Stimulated activated CD8-positive, alpha-beta memory T cell treated with anti-CD3 and anti-CD28 coated beads, Interleukin-4, amount 100 ng/mL, for 48 hours (primary cell): ENCODE measurements at regions not wholly inside any gene's neighbourhood (a gene's known extent, or its start where the extent isn't known, plus 50 kb on each side); places are given as distances from the start of the nearest gene placed in this dataset.

Experiments used
- DNase-seq: peaks from one replicate; pipeline ENCODE4 v3.0.0-alpha.2; 2020

GRCh38 chr1:61627365-61627764 lies 97.6 kb downstream of the TM2D1 start:
- no peak for DNase-seq

GRCh38 chr1:61626816-61627215 lies 98.1 kb downstream of the TM2D1 start:
- no peak for DNase-seq

- no peak for DNase-seq
These were observed 101.1 kb downstream of the TM2D1 start for GRCh38 chr1:61623852-61624251.

GRCh38 chr1:61620536-61620935 lies 104.4 kb downstream of the TM2D1 start:
- no peak for DNase-seq

GRCh38 chr1:61618755-61619154 lies 106.2 kb downstream of the TM2D1 start:
- no peak for DNase-seq

- DNase-seq, result no peak
These were observed 106.7 kb downstream of the TM2D1 start for GRCh38 chr1:61618193-61618592.

- no peak for DNase-seq
These were observed 108.1 kb downstream of the TM2D1 start for GRCh38 chr1:61616830-61617229.

- DNase-seq, result no peak
These were observed 112.3 kb downstream of the TM2D1 start for GRCh38 chr1:61612602-61613001.

- DNase-seq, result no peak
These were observed 115.9 kb downstream of the TM2D1 start for GRCh38 chr1:61609040-61609439.

- DNase-seq, result no peak
These were observed 117.5 kb downstream of the TM2D1 start for GRCh38 chr1:61607448-61607847.

GRCh38 chr1:61606448-61607312 lies 118.3 kb downstream of the TM2D1 start:
- no peak for DNase-seq

GRCh38 chr1:61605607-61606321 lies 119.2 kb downstream of the TM2D1 start:
- DNase-seq, result no peak

GRCh38 chr1:61604684-61605083 lies 120.3 kb downstream of the TM2D1 start:
- no peak for DNase-seq

- DNase-seq, result no peak
These were observed 120.7 kb downstream of the TM2D1 start for GRCh38 chr1:61604261-61604660.

- no peak for DNase-seq
These were observed 122.3 kb downstream of the TM2D1 start for GRCh38 chr1:61602663-61603062.

GRCh38 chr1:61597601-61598000 lies 127.3 kb downstream of the TM2D1 start:
- no peak for DNase-seq

- DNase-seq, result no peak
These were observed 131.6 kb downstream of the TM2D1 start for GRCh38 chr1:61593331-61593730.

GRCh38 chr1:61591351-61591750 lies 133.6 kb downstream of the TM2D1 start:
- no peak for DNase-seq

GRCh38 chr1:61588736-61589672 lies 135.9 kb downstream of the TM2D1 start:
- peak; percentile 74 for DNase-seq

GRCh38 chr1:61585714-61586113 lies 139.2 kb downstream of the TM2D1 start:
- no peak for DNase-seq

- DNase-seq, result no peak
These were observed 141.2 kb downstream of the TM2D1 start for GRCh38 chr1:61583703-61584102.

GRCh38 chr1:61581251-61581650 lies 143.7 kb downstream of the TM2D1 start:
- DNase-seq, result no peak

GRCh38 chr1:61580417-61580816 lies 144.5 kb downstream of the TM2D1 start:
- DNase-seq, result no peak
